ENCODE measurements at regions not wholly inside any gene's neighbourhood (a gene's known extent, or its start where the extent isn't known, plus 50 kb on each side); places are given as distances from the start of the nearest gene placed in this dataset.

- ChIA-PET POLR2A (no interaction called here), CTCF (no interaction called here)
- DNase-seq: no peak
- no TSS peak for BruUV-seq (replicated peaks)
- no peaks in the 10 kb centered on the region for H3K36me3 Mint-ChIP-seq (ENCODE audit: insufficient read depth, unreplicated experiment)
- Histone ChIP-seq H3K4me1 (no peaks in the 10 kb centered on the region), H3K27me3 (replicated peaks; ENCODE audit: control insufficient read depth, insufficient read depth, low read length) (no peaks in the 10 kb centered on the region), H3K36me3 (ENCODE audit: control insufficient read depth, insufficient read depth, low read length) (no peaks in the 10 kb centered on the region), H3K9me3 (no peaks in the 10 kb centered on the region), H3K4me3 (ENCODE audit: low read depth, low read length) (no peak overlapping the region)
- H3K4me3 Mint-ChIP-seq (ENCODE audit: unreplicated experiment): no peak overlapping the region
- H3K27ac Mint-ChIP-seq (ENCODE audit: unreplicated experiment): no peak overlapping the region
- no peaks in the 10 kb centered on the region for H3K4me1 Mint-ChIP-seq (ENCODE audit: low read depth, unreplicated experiment)
- H3K27me3 Mint-ChIP-seq (ENCODE audit: insufficient read depth, unreplicated experiment): peaks cover 7% of the 10 kb centered on the region
- TF ChIP-seq, protein P1, sequence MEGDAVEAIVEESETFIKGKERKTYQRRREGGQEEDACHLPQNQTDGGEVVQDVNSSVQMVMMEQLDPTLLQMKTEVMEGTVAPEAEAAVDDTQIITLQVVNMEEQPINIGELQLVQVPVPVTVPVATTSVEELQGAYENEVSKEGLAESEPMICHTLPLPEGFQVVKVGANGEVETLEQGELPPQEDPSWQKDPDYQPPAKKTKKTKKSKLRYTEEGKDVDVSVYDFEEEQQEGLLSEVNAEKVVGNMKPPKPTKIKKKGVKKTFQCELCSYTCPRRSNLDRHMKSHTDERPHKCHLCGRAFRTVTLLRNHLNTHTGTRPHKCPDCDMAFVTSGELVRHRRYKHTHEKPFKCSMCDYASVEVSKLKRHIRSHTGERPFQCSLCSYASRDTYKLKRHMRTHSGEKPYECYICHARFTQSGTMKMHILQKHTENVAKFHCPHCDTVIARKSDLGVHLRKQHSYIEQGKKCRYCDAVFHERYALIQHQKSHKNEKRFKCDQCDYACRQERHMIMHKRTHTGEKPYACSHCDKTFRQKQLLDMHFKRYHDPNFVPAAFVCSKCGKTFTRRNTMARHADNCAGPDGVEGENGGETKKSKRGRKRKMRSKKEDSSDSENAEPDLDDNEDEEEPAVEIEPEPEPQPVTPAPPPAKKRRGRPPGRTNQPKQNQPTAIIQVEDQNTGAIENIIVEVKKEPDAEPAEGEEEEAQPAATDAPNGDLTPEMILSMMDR (IDR thresholded peaks at IDR 0.05; ENCODE audit: insufficient read depth in 1 of 2, low read depth in 1 of 2, low read length in 1 of 2, severe bottlenecking in 1 of 2, unreplicated experiment in 1 of 2): no peak
- no peaks in the 10 kb centered on the region for H3K9me3 Mint-ChIP-seq (ENCODE audit: unreplicated experiment)
- intact Hi-C loops (cut with micrococcal nuclease; ENCODE audit: unreplicated experiment): no loop called here
These were observed 301.8 kb upstream of the MTNR1B start for GRCh38 chr11:92667486-92668152.

DNA sequence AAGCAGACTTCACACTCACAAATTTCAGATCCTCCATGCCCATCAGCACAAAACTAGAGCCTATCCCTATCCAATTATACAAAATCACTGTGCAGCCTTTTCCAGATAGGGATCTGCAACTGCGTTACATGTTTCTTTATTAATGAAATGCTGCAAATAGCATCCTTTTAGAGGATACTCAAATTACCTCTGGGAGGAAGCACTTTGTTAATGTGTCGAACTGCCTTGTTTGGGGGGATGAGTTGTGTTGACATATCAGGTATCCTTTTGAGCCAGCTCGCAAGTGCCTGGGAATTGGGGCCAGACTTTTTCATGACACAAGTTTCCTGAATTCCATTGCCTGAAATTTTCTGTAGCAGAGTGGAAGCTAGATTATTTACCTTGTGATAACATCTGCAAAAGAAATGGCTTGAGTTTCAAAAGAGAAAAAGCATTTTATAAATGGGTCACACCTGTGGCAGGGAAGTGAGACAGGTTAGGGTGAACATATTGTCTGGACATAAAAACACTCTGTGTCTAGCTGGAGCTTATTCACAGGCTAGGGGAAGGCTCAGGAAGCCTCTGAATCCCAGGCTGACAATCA, 299.1 kb upstream of the MTNR1B start:
- BruUV-seq (replicated peaks): no TSS peak
- H3K4me3 ChIP-seq (ENCODE audit: low read depth, low read length): no peak overlapping the region
- H3K4me1 ChIP-seq: no peaks in the 10 kb centered on the region
- no peak overlapping the region for H3K4me3 Mint-ChIP-seq (ENCODE audit: unreplicated experiment)
- no peak overlapping the region for H3K27ac Mint-ChIP-seq (ENCODE audit: unreplicated experiment)
- POLR2A ChIA-PET: no interaction called here
- H3K9me3 Mint-ChIP-seq (ENCODE audit: unreplicated experiment): no peaks in the 10 kb centered on the region
- no peak for DNase-seq
- H3K36me3 ChIP-seq (ENCODE audit: control insufficient read depth, insufficient read depth, low read length): no peaks in the 10 kb centered on the region
- no peaks in the 10 kb centered on the region for H3K27me3 ChIP-seq (replicated peaks; ENCODE audit: control insufficient read depth, insufficient read depth, low read length)
- H3K4me1 Mint-ChIP-seq (ENCODE audit: low read depth, unreplicated experiment): no peaks in the 10 kb centered on the region
- H3K27me3 Mint-ChIP-seq (ENCODE audit: insufficient read depth, unreplicated experiment): peaks cover 4% of the 10 kb centered on the region
- H3K9me3 ChIP-seq: no peaks in the 10 kb centered on the region
- TF ChIP-seq, protein P1 (IDR thresholded peaks at IDR 0.05; ENCODE audit: insufficient read depth in 1 of 2, low read depth in 1 of 2, low read length in 1 of 2, severe bottlenecking in 1 of 2, unreplicated experiment in 1 of 2): no peak
- CTCF ChIA-PET: no interaction called here
- no peaks in the 10 kb centered on the region for H3K36me3 Mint-ChIP-seq (ENCODE audit: insufficient read depth, unreplicated experiment)
- intact Hi-C loops (cut with micrococcal nuclease; ENCODE audit: unreplicated experiment): no loop called here

GRCh38 chr11:92671081-92671480, 298.4 kb upstream of the MTNR1B start:
- H3K27me3 ChIP-seq (replicated peaks; ENCODE audit: control insufficient read depth, insufficient read depth, low read length): no peaks in the 10 kb centered on the region
- DNase-seq: no peak
- H3K4me1 ChIP-seq: no peaks in the 10 kb centered on the region
- H3K36me3 ChIP-seq (ENCODE audit: control insufficient read depth, insufficient read depth, low read length): no peaks in the 10 kb centered on the region
- TF ChIP-seq, protein P1 (IDR thresholded peaks at IDR 0.05; ENCODE audit: insufficient read depth in 1 of 2, low read depth in 1 of 2, low read length in 1 of 2, severe bottlenecking in 1 of 2, unreplicated experiment in 1 of 2): no peak
- Mint-ChIP-seq H3K27me3 (ENCODE audit: insufficient read depth, unreplicated experiment) (peaks cover 7% of the 10 kb centered on the region), H3K4me1 (ENCODE audit: low read depth, unreplicated experiment) (no peaks in the 10 kb centered on the region), H3K27ac (ENCODE audit: unreplicated experiment) (no peak overlapping the region), H3K4me3 (ENCODE audit: unreplicated experiment) (no peak overlapping the region), H3K36me3 (ENCODE audit: insufficient read depth, unreplicated experiment) (no peaks in the 10 kb centered on the region), H3K9me3 (ENCODE audit: unreplicated experiment) (no peaks in the 10 kb centered on the region)
- CTCF ChIA-PET: no interaction called here
- no TSS peak for BruUV-seq (replicated peaks)
- H3K4me3 ChIP-seq (ENCODE audit: low read depth, low read length): no peak overlapping the region
- H3K9me3 ChIP-seq: no peaks in the 10 kb centered on the region
- POLR2A ChIA-PET: no interaction called here
- intact Hi-C loops (cut with micrococcal nuclease; ENCODE audit: unreplicated experiment): no loop called here

Measured in Caco-2 (cell line).